GM03348 (cell line): ENCODE measurements at regions not wholly inside any gene's neighbourhood (a gene's known extent, or its start where the extent isn't known, plus 50 kb on each side); places are given as distances from the start of the nearest gene placed in this dataset.

Experiments
- DNase-seq: peaks from one replicate; pipeline ENCODE4 v3.0.0; 2012; ENCODE audit warnings: low spot score

GRCh38 chr2:18829976-18830375, 240.6 kb upstream of the NT5C1B start:
- peak; percentile 34 for DNase-seq

DNA sequence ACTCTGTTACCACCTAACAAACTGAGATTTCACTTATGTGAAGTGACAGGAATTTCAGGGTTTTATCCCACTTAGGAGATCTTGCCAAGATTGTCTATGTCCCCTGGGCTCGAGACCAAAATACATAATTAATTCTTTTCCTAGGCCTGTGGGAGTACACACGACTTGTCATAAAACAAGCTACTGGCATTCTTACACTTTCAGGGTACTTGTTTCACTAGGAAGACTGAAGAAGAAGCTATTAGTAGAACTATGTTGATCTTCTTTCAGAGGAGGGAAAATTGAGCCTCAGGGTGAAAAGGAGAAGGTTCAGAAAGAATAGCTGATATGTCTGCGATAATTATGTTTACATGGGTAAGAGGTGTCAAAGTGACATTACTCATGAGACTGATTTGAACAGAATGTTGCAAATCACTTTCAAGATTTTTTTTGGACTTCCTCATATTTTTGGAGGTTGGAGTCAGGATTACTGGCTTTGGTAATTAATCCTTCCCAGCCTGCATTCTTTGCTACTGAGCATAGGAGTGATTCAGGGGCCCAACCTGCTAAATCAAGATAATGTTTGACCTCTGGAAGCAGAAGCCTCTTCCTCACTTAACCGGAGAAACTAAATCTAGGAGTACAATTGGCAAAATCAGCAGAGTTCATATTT, 240.0 kb upstream of the NT5C1B start:
- peak; percentile 62 for DNase-seq

GRCh38 chr2:18828296-18828695, 238.9 kb upstream of the NT5C1B start:
- DNase-seq = no peak

GRCh38 chr2:18825838-18826237, 236.5 kb upstream of the NT5C1B start:
- DNase-seq = no peak

GRCh38 chr2:18824915-18825314, 235.5 kb upstream of the NT5C1B start:
- DNase-seq = no peak

DNA sequence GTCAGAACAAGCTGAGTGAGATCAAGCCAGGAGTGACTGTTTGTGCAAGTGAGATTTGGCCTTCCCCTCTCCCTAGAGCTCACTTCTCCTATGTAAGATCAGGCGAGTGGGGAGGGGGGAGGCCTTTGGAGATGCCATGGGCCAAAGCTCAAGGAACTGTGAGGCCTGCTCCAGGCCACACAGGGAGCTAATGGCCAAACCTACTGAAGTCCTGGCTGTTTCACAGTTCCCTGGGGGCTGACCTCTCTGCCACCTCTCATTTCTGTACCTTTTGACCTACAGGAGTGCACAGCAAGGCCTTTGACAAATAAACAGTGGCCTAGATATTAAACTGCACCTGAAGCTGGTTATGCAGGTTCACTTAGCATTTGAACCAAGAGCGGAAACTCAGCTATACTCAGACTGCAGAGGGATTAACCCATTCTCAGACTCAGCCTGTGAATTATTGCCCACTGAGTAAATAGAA, 235.0 kb upstream of the NT5C1B start:
- no peak for DNase-seq

- no peak for DNase-seq
Measured at GRCh38 chr2:18821431-18821830, 232.1 kb upstream of the NT5C1B start.

DNA sequence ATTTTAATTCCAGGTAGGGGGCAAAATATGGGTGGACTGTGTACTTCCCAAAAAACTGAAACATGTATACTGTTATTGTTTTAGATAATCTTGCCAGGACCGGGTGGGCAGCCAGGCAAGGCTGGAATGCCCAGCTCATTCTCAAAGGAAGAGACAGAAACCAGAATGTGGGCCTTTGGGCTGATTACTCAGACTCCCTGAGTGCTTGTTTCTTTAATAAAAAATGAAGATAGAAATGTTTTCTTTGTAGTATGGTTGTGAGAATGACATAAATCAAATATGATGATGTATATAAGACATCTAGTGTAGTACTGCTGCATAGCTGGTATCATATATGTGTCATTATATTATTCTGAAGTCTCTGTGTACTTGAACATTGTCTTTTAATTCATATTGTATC, 231.6 kb upstream of the NT5C1B start:
- no peak for DNase-seq

DNA sequence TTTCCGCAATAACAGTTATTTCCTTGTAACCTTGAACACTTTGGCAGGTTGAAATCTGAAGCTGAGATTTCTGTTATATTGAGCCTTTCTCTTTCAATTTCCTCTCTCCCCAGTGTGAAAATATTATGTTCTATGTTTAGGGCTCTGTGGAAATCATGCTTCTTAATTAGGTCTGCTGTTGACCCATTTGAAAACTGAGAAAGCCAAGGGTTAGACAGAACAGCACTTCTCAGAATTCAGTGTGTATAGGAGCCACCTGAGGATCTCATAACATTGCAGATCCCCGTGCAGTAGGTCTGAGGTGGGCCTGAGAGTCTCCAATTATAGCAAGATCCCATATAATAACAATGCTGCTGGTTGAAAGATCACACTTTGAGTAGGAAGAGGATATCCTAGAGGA, 230.2 kb upstream of the NT5C1B start:
- DNase-seq = no peak

DNA sequence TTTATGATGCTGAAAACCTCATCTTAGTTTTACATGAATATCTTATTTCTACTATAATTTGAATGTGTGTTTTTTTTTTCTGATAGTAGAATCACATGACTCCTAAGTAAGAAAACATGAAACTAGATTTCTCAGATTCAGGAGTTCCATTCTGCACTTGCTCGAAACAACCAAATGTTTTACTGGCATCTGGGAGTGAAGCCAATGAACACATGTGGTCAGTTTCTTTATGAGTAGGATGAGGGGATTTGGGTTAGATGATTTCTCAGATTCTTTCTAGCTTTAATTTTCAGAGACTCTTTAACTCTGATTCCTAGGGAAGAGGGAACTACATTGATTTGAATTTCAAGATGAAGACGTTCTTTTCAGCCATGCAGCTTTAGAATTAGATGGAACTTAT, 225.0 kb upstream of the NT5C1B start:
- DNase-seq = peak; percentile 18

- DNase-seq = no peak
Measured at GRCh38 chr2:18804536-18804935, 215.2 kb upstream of the NT5C1B start.

DNA sequence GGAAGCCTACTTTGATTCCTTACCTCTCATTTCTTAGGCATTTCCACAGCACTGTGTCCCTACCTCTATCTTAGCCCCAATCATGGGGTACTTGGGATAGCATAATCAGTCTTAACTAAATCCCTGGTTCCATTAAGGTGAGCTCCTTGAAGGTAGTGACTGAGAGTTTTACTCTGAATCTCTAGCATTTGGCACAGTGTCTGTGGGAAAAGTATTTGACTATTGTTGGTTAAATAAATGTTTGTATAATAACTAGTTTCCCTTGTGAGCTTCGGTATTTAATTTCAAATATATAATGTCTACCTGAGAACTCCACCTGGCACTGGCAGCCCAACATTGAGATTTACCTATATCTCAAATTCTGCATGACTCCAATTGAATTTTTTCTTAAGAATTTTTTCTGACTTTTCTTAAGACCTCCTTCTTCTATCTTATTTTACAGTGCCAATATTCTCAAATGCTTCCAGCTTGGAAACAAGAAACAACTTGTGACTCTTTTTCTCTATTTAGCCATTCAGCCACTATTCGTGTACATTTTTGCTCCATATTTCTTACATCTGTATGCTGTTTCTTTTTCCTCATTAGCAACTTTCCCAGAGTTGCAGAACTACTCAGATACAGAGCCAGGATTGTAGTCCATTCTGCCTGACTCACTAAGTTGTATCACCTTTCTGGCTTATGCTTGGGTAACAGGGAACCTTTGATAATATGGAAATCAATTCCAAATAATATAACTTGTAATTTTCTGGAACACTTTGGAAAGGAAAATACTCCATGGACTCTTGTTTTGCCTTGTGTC, 214.0 kb upstream of the NT5C1B start:
- DNase-seq = no peak

DNA sequence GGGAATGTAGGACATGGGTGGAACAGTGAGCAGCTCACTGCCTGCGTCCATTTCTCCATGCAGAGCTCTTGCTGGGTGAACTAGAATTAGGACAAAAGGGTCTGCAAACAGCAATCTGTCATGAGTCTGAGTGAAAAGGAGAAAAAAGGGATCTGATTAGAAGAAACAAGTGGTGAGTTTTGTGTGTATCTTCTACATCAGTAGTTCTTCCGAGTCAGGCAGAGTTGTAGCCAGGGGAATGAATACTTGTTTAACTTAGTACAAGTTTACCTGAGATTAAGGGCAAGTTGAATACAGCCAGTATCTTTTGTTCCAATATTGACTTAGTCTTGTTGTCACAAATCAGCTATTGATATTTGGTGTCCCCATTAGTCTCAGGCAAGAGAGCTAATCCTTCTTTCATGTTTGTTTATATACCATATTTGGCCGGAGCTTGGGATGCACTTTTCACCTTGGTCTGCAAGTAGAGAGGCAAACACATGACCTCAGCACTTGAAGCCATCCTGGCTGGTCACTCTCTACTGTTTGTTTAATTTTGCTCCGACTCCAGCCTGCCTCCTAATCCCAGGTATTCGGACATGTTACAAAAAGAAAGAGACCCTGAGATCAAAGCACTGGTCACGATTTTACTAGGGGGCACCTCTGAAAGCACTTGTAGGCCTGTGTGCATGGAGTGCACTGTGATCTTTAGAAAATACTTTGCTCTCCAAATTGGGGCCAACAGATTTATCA, 211.0 kb upstream of the NT5C1B start:
- DNase-seq = no peak

GRCh38 chr2:18799397-18799796, 210.0 kb upstream of the NT5C1B start:
- DNase-seq = no peak

- no peak for DNase-seq
Measured at GRCh38 chr2:18797133-18797845, 207.9 kb upstream of the NT5C1B start.

DNA sequence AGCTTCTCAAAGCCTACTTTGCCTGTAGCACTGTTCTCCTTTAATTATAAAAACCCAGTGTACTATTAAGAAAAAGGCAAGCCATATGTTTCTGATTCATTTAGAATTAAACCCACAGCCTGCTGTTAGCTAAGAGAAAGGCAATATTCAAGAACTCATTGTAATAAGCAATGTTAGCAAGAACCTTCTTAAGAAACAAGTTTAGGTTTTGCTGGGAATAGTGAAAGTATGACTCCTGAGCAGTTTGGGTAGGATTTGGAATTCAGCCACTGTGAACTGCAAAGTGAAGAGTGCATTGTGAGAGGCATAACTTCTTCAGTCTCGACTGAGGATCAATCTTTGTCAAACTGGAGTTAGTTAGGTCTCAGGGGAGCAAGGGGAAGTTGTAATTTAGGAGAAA, 206.5 kb upstream of the NT5C1B start:
- peak; percentile 18 for DNase-seq

DNA sequence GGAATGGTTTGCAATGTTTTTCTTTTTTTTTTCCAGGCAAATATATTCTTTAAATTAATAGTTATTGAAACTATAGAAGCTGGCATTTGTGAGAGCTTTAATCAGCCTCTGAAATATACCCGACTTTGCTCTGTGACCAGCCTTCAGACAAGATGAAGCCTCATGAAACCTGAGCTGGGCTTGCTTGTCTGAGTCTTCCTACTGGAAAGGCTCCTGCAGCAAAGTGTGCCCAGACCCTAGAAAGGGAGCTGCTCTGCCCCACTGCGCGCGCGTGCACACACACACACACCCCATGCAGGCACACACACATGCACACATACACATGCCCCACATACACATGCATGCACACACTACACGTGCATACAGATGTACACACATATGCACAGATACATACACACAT, 203.3 kb upstream of the NT5C1B start:
- no peak for DNase-seq

DNA sequence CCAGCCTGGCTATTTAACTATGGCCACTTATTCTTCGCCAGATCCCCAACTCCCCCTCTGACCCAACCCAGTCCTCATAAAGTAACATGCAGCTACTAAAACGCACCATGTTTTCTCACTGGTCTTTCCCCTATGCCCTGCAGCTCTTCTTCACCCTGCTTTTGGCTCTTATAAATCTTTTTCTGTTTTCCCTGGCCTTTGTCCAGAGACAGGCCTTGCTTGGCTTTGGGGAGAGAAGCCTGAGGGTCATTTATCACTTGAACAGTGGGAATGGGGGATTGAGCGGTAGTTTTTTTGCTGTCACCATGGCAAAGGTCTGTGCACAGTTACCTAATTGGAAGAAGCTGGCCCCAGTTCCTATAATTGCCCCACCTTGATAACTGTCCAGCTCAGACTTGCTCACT, 202.9 kb upstream of the NT5C1B start:
- DNase-seq = no peak

DNA sequence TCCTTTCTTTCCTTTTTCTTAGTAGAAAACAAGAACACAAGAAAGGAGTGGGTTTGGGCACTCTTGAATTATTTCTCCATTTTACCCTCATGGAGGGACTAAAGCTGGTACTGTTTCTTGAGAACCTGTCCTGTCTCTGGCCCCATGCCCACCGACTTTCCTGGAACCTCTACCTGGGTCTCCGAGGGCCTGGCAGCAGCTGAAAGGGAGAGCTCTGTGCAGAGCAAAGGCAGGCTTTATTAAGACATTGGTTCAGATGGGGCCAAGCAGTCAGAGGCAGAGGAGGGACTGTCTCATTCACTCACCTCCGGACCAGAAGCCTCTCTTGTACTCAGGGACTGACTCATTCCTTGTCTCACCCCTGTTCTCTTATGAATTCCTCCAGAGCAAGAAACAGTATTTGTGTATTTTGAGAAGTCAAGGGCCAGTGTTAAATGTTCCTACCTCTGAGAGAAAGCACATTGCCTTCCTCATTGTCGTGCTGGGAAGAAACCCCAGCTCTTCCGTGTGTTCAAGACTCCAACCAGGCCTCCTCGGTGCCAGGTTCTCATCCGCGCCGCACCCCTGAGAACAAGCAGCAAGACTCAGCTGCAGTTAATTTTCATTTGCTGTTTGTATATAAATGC, 201.9 kb upstream of the NT5C1B start:
- peak; percentile 22 for DNase-seq

GRCh38 chr2:18790509-18791171, 201.3 kb upstream of the NT5C1B start:
- no peak for DNase-seq

DNA sequence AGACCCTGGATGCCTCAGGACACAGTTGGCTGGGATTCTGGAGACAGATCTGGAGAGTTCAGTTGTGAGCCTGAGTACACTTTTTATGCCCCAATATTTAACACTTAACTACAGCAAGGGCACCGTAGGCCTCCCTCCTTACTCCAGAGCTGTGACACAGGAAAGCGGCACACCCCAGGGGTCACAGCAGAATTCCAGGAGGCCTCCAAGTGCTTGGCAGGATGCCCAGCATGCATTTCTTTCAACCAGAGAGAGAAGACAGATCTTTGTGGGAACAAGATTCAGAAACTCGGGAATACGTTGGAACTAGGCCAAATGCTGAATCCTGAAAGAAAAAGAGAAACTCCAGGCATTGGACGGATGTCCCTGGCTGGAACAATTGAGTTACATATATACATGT, 199.2 kb upstream of the NT5C1B start:
- DNase-seq = no peak
